CD4-positive, alpha-beta T cell treated with Interleukin-10 for 1 hour (primary cell): ENCODE measurements at regions not wholly inside any gene's neighbourhood (a gene's known extent, or its start where the extent isn't known, plus 50 kb on each side); places are given as distances from the start of the nearest gene placed in this dataset.

Source experiments
- DNase-seq: peaks from one replicate; pipeline ENCODE4 v3.0.0-alpha.2; 2020

DNA sequence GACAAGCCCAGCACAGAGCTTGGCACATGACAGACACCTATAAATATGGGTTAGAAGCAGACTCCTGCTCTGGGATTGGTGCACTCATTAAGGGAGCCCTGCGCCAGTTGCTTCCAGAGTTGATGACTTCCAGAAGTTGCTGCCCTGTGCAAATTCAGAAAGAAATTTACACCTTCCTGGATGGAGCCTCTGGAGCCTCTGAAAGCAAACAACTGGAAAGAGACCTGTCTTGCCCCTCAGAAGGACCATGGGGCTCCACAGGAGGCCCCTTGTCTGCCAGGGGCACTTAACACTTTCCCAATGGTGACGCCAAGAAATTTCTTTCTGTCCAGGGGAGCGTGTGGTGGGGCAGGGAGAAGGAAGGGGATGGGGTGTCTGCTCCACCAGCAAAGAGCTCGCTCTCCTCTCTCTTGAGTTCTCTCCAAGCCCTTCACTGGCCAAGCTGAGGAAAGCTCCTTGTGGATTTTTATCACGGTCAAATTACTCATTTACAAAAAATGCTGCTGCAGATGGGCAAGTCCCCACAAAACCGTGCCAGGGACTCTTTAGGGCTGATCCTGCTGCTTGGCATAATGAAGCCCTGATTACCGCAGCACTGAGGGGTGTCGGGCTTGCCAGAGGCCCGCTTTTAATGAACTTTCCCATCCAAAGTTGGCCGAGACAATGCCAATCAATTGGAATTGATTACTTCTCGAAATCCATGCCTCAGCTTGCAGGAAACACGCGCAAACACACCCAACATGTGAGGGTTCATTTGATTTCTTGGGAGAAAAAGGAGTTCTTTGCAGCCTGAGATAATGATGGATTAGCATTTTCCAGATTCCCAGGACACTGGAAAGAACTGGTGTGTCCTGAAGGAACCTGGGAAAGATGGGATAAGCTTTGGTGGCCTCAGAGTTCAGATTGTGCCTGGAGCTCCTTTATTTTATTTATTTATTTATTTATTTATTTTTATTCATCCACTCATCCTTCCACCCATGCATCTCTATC lies 583.6 kb upstream of the CDH5 start:
- DNase-seq, result no peak

GRCh38 chr16:65781855-65782254 lies 584.6 kb upstream of the CDH5 start:
- no peak for DNase-seq

- DNase-seq, result no peak
These were observed 585.1 kb upstream of the CDH5 start for GRCh38 chr16:65781363-65781762.

DNA sequence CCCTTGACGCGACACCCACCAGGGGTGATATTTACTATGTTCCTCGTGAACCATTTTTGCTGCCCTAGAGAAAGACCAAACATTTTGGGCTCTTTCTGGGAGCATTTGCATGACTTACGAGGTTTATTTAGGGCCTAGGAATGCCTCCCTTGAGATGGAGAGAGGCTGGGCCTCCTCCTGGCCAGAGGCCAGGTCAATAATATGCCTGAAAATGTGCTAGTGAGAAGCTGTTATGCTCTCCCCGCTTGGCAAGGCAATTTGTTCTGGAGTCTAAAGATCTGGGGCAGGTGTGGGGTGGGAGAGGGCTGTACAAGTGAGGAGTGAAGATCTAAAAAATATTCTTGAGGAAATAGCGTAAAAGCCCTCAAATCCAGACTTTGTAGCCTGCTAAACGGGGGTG lies 587.3 kb upstream of the CDH5 start:
- DNase-seq, result no peak

- no peak for DNase-seq
These were observed 589.8 kb upstream of the CDH5 start for GRCh38 chr16:65776639-65777183.

DNA sequence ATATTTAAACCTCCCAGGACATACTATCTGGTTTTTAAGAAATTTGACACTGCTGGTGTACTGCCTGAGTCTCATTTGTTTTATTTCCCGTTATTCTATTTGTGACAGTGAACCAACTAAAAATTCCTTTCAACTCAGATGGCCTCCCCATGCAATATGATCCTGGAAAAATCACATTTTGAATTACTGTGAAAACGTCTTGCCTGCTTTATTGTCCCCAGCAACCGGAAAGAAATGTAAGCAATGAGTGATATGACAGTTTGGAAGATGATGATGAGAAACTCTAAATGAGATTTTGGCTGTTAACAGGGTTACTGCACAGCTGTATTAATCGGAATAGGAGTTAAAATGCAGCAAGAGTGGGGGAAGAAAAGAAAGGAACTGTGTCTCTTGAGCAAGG lies 590.7 kb upstream of the CDH5 start:
- no peak for DNase-seq

GRCh38 chr16:65774350-65774749 lies 592.1 kb upstream of the CDH5 start:
- DNase-seq, result no peak

DNA sequence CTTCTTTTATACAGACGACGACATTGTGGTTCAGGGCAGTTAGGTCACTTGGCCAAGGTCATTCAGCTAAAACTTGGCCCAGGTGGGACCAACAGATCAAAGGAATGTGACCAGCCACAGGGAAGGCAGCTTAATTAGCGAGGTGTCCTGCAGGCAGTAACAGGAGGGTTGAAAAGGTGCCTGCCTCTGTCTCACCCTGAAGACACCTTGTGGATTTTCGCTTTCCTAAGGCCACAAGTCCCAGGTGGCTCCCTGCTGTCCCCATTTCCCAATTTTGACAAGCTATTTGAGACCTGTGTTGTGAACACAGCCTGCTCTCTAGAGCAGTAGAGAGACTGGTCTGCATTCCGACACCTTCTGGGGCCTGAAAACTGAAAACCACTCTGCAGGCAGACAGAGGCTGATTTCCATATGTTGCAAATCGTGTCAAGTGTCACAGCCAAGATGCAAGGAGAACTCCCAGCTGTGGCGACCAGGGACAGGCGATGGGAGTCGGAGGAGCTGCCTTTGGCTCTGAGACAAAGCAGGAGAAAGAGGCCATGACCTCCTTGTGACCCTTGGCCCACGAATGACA lies 593.1 kb upstream of the CDH5 start:
- no peak for DNase-seq

DNA sequence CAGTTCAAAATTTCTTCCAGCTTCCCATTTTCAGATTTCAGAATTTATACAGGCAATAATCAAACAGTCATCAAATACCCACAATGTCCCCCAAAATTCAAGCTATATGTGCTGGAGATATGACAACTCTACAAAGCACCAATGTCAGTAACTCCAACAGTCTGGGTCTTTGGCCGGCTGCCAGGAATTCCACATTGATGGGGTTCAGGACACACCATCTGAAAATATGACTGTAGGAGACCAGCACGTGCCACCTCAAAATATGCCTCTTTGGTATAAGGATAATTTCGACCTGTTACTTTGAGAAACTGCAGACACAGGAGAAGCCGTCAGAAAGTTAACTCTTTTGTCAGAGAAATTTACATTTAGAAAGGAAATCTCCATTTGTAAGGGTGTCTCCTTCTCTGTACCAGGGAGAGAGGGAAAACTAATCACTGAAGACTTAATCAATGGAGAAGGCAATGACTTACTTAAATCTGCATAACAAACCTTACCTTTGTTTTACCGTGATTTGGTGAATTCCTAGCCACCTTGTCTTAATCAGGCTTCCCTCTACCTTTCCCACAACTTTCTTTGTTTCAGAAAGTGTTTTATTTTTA lies 594.3 kb upstream of the CDH5 start:
- no peak for DNase-seq

GRCh38 chr16:65771707-65772106 lies 594.8 kb upstream of the CDH5 start:
- DNase-seq, result no peak

- DNase-seq, result no peak
These were observed 595.7 kb upstream of the CDH5 start for GRCh38 chr16:65770752-65771151.

DNA sequence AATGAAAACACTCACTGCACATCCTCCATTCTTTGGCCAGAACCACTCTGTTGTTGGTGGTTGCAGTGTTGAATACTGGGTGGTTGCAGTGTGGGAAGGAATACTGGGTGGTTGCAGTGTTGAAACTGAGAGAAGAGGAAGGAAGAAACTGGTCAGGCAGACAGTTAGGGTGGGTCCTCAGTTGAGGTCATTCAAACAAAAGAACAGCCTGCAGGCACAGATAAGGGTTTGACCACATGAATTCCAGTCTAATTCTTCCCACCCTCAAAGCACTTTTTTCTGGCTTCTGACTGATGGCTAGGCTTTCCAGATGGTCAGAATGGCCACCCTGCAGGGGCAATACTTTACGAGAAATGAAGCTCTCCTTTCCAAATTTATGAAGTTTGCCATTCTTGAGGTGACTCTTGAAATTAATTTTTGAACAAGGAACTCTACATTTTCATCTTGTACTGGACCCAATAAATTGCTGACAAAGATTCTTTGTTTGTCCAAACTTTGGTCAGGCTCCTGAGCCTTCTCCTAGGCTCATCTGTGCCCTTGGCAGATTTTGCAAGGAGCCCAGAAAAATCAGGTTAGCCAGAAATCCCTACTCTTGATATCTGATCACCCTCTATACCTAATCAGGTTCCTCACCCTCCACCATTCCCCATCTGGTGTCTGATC lies 596.6 kb upstream of the CDH5 start:
- DNase-seq, result no peak

DNA sequence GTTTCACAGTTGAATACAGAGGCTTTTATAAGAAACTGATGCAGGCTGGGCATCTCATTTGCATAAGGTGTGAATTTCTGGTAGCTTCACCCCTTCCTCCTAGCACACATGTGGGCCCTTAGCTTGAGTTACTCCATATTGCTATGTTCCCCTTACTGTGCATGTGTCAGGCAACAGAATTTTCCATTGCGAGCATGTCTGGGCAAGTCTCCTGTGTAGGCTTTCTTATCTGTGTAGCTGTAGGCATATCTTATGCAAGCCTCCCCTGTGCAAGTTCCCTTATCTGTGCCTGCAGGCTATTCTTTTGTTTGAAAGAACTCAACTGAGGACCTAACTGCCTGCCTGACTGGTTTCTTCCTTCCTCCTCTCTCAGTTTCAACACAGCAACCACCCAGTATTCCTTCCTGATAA lies 597.4 kb upstream of the CDH5 start:
- no peak for DNase-seq

GRCh38 chr16:65767125-65767524 lies 599.4 kb upstream of the CDH5 start:
- DNase-seq, result no peak

GRCh38 chr16:65763640-65764305 lies 602.7 kb upstream of the CDH5 start:
- no peak for DNase-seq

GRCh38 chr16:65760874-65761273 lies 605.6 kb upstream of the CDH5 start:
- DNase-seq, result no peak

DNA sequence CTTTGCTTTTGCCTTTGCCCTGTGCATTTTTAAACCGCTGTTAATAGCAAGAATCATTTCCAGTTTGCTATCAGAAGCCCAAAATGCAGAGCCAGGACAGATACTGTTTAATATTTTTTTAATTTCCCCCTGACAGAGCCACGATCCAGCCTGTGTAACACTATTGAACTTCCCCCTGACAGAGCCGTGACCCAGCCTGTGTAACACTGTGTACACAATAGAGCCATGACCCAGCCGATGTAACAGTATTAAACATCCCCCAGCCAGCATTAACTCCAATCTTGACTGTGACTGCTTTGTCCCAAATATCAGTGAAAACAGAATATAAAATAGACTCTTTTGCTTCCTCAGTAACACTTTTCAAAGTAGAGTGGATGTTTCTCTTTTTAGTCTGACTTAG lies 607.9 kb upstream of the CDH5 start:
- DNase-seq, result no peak

DNA sequence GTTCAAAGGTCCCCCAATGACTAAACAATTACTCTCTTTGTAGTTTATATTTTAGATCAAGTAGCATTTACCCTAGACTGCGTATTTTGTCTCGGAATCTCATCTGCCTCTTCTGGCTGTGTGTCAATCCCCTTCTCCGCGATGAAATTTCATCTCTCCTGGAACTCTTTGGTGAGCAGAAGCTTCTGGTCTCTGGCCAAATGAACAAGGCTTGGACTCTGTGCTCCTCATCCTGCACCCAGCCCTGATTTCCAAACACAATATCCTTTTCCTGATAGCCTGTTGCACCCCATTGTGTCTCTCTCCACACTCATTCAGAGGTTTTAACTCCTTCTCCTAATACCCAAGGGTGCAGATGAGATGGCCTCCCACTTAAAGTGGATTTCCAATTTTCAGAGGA lies 609.4 kb upstream of the CDH5 start:
- no peak for DNase-seq

DNA sequence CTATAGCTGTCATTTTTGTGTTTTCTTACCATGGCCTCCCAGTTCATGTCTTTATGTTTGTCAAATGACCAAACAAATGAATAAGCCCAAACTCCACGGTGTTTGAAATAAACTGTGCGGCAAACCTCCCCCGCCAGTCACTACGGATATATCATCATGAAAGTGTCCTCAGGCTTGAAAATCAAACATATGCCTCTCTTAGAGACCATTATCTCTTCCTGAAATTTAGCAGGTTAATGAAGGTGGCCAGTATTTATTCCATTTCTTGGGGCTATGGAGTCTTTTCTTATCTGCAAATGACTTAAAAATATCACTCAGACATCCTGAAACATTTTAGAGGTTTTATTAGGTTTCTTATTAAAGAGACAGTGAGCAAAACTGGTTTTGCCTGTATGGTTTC lies 610.3 kb upstream of the CDH5 start:
- DNase-seq, result no peak

DNA sequence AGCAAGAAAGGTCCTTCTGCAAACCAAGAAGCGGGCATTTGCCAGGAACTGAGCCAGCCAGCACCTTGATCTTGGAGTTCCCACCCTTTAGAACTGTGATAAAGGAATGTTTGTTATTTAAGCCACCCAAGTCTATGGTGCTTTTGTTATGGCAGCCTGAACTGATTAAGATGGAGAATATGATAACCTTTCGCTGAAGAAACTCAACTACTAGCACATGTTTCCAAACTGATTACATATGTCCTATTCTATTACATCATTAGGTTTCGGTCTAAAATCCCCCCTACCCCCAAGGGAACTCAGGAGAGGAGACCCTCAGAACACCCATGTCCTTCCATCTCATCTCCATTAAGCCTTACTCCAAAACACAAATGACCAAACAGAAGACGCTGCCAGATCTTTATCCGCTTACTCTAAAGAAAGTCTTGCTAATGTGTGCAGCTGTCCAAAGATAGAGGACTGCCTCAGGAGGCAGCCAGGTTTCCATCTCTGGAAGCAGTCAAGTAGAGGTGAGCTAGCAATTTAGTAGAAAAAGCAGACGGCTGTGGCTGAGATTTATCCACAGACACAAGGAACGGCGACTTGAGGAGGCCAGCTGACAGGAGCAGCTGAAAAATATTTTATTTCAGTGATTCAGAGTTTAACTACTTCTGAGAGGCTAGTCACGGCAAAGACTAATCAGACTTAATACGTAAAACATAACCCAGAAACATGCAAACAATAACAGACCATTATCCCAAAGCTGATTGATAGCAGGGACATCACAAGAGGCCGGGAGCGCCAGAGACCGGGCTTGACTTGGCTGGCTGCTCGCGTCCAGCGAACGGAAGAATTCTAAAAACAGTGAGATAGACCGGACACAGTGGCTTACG lies 611.4 kb upstream of the CDH5 start:
- no peak for DNase-seq

- DNase-seq, result no peak
These were observed 614.0 kb upstream of the CDH5 start for GRCh38 chr16:65752522-65752844.
